Tongue (tissue), 1 donor: ENCODE measurements at regions not wholly inside any gene's neighbourhood (a gene's known extent, or its start where the extent isn't known, plus 50 kb on each side); places are given as distances from the start of the nearest gene placed in this dataset.

Experiments
- DNase-seq: peaks from one replicate; pipeline ENCODE4 v3.0.0-alpha.2; 2015

DNA sequence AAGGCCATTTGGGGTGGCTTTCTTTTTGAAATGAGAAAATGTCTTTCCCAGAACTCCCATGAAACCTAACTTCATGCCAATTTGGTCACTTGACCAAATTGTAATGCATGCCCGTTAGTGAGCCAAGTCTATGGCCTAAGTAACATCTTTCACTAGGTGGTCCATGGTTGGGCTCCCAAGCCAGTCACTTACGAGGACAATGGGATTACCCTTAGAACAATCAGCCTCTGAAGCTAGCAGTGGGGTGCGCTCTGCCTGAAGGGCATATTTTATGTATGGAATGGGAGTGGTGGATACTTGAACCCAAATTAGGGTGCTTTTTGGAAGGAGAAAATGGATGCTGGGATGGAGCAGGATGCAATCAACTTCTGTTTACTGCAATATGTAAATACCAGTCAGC, 127.4 kb upstream of the GOLIM4 start:
- no peak for DNase-seq

DNA sequence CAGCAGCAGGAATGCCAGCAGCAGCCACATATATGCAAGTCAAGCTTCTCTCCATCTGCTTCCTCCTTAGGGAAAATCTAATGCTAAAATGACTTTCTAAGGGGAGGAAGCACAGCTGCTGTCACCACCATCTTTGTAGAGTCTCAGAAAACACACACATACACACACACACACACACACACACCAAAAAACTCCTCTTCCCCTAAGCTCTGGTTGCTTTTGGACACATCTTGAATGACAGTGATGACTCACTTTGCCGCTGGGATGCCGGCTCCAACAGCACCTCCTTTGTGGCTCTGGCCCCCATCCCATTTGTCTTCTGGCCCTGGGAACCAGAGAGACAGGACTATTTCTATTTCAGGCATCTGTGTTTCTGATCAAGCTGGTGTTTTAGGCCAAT, 124.8 kb upstream of the GOLIM4 start:
- no peak for DNase-seq

- no peak for DNase-seq
Measured at GRCh38 chr3:168219530-168219929, 123.8 kb upstream of the GOLIM4 start.

DNA sequence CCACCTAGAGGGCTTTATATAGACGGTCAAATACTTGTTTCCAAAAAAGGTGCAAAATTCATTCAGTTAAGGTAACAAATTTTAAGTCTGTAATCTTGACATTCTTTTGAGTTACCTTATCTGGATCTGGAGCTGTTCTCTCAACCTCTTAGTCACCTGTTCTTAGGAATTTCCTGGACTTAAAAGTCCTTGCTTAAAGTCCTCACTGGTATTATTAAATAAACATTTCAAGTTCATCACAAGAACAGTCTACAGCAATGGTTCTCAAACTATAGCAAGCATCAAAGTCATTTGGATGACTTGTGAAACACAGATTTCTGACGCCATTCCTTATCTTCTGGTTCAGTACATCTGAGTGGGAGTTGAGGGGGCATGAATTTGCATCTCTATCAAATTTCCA, 122.9 kb upstream of the GOLIM4 start:
- no peak for DNase-seq

DNA sequence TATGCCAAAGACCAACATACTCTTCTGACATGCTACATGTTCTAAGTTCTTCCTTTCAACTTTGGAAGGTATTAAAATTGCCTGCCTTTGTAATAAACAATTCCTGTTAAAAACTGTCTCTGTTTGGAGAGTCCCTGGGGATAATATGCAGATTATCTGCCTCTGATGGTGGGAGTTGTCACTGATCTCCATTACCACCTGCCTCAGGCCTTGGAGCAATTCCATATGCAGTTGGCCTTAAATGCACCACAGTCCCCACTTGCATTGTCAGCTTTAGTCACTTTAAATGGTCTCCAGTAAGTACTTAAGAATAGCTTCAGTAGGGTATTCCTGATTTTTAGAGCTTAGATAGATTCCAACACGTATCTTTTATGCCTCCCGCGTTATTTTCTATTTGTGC, 121.1 kb upstream of the GOLIM4 start:
- peak; percentile 9 for DNase-seq

DNA sequence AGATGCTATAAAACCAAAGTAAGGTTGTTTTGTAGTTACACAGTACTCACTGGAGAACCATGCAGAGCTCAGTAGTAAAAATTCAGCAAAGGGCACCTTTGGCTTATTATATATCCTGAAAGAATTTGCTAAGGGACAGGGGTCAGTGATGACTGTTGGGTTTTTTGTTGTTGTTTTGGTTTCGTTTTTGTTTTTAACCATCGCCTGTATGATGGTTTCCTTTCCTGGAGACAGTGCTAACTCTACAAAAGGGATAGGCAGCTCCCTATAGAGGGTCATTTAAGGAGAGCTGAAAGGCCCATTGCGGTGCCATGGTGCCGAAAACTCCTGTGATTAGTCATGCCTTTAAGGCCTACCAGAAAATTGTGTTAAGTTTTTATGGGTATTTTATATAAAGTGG, 118.2 kb upstream of the GOLIM4 start:
- DNase-seq, result no peak

DNA sequence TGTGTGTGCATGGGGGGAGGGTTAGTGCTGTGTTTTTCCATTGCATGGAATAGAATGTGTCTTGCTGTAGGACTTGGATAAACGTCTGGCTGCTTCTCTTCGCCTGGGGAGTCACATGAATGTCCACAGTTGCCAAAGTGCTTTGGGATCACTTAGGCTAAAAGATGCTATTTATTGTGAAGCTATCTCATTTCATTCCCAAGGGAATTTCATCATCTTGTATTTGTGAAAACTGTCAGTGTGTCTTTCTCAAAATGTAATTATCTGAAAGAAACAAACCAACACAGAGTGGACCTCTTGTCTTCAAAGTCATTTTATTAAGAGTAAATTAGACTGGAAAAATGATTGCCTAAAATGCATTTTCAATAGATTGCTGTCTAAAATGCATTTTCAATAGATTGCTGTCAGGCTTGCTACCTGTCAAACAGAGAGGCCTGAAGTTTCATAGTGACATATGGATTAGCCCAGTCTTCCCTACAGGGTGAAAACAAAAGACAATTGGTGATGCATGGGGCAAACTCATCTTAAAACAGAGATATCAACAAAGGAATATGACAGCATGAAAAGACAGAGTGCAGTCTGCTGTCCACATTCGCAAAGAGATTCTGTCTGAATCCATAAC, 117.1 kb upstream of the GOLIM4 start:
- peak; percentile 3 for DNase-seq

GRCh38 chr3:168205451-168205850, 109.7 kb upstream of the GOLIM4 start:
- no peak for DNase-seq

DNA sequence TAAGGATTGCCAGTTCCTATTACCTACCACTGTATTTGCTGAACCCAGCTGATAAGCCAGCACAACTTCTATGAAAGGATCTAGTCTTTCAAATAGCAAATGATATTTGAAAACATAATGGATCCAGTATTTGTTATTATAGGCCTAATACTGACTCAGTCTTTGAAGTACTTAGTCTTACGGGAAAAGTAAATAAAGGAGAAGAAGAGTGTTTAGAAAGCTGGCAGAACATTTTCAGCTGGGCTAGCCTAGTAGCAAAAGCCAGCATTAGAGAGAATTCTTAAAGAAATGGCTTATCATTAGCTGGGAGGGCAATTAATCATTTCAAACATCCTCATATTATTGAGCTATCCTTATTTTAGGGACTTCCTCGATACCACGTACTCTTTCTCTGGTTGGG, 101.4 kb upstream of the GOLIM4 start:
- no peak for DNase-seq

DNA sequence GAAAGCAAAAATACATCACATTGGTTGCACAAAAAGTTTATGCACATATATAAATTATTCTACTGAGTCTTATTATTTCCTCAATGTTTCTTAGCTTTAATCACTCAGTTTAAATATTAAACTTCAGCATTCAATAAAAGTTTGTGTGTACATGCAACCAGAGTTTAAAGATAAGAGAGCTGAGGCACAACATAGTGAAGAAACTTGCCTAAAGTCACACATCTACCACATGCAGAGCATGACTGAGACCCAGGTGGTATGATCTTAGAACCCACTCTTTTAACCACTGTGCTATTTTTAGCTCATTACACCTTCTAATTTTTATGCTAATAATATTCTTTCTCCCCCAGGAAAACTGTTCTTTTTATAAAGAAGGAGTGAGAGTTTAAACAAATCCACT, 96.1 kb upstream of the GOLIM4 start:
- DNase-seq, result no peak

DNA sequence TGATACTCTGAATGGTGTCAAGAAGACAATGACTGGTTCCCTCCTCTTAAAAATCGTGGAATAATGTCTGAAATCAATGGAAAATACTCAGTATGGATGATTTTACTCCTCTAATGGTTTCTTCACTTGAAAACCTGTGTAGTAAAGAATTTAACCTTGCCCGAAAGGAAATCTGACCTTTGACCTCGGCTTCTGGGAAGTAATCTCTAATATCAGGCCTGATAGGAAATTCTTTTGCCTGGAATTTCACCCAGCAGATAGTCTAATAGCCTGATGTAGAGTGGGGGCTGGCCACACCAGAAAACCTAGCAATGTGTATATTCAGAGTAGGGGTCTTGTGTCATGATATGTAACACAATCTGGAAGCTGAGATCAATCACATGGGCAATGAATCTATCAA, 91.5 kb upstream of the GOLIM4 start:
- no peak for DNase-seq

DNA sequence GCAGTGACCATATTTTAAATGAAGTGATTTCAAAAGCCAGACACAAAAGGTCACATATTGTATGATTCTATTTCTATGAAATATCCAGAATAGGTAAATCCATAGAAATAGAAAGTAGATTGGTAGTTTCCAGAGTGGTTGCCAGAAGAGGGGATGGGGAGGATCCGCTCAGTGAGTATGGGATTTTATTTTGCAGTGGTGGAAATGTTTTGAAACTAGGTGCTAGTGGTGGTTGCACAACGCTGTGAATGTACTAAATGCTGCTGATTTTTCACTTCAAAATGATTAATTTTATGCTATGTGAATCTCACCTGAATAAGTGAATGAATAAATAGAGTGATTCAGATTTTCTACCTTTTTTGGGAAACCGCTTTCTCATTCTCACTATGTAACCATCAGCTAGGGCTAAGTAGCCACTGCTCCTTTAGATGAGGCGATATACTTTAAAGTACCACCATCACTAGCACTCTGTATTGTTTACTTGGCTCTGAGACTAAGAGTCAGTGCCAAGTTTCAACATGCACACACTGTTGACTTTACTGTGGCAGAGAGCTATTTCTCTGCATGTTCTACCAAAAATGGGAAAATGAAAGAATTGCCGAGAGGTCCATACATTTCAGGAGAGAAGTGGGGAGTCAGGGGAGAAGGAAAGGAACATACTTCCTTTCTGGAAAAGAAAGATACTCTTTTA, 90.7 kb upstream of the GOLIM4 start:
- DNase-seq, result peak; percentile 5

DNA sequence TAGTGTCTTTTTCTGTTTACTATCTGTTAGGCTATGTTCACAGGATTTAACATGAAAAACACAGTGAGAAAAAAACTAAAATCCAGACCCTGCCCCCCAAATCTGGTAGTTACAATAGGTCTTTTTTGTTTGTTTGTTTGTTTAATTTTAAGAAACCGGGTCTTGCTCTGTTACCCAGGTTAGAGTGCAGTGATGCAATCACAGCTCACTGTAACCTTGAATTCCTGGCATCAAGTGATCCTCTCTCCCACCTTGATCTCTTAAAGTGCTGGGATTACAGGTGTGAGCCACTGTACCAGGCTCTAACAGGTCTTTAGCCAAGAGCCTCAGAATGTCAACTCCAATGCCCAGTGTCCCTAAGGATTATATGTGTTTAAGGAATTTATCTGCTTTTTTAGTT, 88.0 kb upstream of the GOLIM4 start:
- DNase-seq, result no peak

DNA sequence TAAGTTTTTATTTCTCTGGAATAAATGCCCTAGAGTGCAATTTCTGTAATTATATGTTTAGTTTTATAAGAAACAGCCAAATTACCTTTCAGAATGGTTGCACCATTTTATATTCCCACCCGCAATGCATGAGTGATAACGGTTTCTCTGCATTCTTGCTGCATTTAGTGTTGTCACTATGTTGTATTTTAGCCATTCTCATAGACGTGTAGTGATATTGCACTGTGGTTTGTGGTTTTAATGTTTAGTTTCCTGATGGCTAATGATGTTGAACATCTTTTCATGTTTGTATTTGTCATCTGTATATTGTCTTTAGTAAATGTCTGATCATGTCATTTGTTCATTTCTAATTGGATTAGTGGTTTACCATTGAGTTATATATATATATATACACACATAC, 73.0 kb upstream of the GOLIM4 start:
- no peak for DNase-seq

DNA sequence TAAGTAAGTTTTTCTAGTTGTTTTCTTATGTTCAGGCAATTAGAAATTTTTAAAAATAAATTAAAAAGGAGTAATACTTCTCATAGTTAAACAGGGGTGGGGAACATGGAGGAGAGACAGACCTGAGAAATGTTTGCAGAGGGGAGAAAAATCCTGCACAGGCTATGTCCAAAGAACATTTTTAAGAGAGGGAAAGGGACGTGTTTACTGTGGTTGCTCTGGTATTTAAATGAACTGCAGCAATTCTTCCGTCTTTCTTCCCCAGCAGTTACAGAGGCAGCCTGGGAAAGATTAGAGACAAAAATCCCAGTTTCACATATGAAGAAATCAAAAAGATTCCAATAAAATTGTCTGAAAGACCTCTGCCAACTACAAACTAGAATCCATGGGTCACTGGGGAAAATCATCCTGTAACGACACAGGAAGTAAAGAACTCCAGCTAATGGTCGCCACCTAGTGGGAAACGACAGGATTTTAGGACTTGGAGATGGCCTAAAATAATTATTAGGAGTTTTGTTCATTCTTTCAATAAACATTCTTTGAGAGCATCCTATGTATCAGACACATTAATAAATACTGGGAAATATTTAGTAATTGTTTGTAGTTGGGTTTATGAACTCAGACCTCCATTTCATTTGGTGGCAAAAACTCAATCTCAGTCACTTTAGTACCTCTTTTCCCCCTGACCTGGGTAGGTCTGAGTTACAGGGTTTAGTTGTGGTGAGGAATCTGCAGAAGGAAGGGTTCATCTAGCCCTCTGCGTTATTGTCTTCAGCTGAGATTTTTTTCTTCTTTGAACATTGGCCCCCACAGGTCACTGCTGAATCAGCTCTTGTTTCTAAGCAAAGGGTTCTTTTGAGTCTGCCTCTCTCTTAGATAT, 69.9 kb upstream of the GOLIM4 start:
- peak; percentile 90 for DNase-seq

GRCh38 chr3:168162172-168162571, 66.4 kb upstream of the GOLIM4 start:
- DNase-seq, result peak; percentile 24

GRCh38 chr3:168161696-168162095, 66.0 kb upstream of the GOLIM4 start:
- peak; percentile 79 for DNase-seq

- DNase-seq, result no peak
Measured at GRCh38 chr3:168157903-168158302, 62.2 kb upstream of the GOLIM4 start.

DNA sequence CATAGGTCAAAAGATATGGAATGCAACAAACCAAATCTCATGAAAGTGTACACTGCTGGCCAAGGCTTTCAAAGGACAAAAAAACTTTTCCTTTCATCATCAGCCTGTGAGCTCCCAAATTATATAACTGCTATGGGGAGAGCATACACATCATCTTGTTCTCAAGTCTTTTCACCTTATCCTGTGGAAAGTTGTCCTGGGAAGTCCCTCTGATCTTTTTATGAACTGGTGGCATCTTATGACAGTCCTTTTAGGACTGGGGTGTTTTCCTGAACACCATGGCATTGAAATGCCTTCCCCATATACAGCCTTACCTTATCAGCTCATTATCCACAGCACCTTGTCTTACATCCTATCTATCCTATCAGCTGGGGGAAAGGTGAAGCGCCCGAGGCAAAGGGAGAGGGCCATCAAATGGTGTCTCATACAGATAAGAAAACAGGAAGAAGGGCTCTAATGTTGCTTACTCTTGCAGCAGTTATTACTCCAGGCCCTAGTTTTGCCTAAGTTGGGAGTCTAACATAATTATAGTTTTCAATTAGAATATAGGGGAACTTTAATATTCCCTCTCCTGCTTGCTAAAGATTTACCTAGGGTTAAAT, 61.5 kb upstream of the GOLIM4 start:
- no peak for DNase-seq

DNA sequence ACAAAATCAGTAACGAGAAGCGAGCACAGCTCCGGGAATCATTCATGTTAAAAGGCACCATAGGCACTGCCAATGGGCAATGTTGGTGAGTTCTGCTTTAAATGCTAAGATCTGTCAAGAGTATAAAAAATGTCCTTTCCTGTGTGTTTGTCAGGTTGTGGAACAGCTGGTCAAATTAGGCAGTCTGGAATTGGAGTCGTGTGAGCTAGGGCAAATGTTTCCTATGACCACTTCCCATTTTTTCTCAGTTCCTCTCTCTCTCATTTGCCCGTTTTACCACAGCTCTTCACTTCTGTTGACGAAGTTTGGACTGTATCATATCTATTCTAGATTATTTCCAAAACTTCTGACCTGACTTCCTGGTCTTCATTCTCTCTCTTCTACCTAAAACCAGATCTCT, 60.8 kb upstream of the GOLIM4 start:
- no peak for DNase-seq

DNA sequence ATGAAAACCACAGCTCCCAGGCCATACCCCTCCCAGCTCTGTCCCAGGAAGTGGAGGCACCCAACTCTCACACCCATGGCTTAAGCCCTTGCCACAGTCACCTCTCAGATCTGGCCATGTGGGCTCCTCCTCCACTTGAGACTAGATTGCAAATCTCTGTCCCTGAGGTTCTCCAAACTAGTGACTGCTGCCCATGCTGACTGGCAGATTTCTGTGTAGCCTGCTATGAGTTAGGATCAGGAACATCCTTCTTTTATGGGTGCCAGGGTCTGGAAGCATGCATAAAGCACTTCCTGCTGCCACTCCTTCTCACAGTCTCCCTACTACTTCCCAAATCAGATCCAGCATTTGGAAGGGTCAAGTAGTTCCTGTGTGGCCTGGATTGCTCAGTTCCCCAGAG, 59.6 kb upstream of the GOLIM4 start:
- no peak for DNase-seq

GRCh38 chr3:168154089-168154488, 58.4 kb upstream of the GOLIM4 start:
- DNase-seq, result no peak

- DNase-seq, result no peak
Measured at GRCh38 chr3:168152149-168152548, 56.4 kb upstream of the GOLIM4 start.
